ENCODE measurements at regions not wholly inside any gene's neighbourhood (a gene's known extent, or its start where the extent isn't known, plus 50 kb on each side); places are given as distances from the start of the nearest gene placed in this dataset.

- no peak for TF ChIP-seq CTCF (IDR thresholded peaks at IDR 0.05)
- no peak for TF ChIP-seq EP300 (IDR thresholded peaks at IDR 0.05)
- no peak for TF ChIP-seq POLR2AphosphoS5 (IDR thresholded peaks at IDR 0.05)
Observed at GRCh38 chr6:3527651-3527977, 70.8 kb upstream of the SLC22A23 start.

Measured in upper lobe of left lung (tissue), 4 donors.